ENCODE measurements at regions not wholly inside any gene's neighbourhood (a gene's known extent, or its start where the extent isn't known, plus 50 kb on each side); places are given as distances from the start of the nearest gene placed in this dataset.

DNA sequence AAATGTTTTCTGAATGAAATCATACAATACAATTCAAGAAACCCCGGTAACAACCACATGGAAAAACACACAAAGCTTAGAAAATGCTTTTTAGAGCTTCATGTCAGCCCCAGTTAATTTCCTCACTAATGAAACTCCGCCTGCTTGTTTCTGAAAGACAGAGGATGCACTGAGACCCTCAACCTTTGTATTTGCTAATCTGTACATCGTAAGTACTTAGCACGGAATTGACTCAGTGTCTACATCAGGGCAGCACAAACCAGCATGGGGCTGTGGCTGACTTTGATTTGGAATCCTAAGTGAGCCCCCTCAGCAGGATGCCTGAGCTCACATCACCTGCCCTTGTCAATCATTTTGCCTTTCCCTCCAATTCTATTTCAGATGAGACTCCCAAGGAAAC, 499.1 kb upstream of the MPDZ start:
- in situ Hi-C loops (cut with HindIII; ENCODE audit: low pct_unique_long_range_greater_than_20kb, low sequenced_read_pairs) (no loop called here), intact Hi-C loops (cut with micrococcal nuclease; ENCODE audit: unreplicated experiment) (no loop called here)
- ATAC-seq (no peak), DNase-seq (ENCODE audit: low read depth, low spot score) (no peak)
- Histone ChIP-seq H3K27me3 (ENCODE audit: control insufficient read depth, insufficient read depth, low read length) (no peaks in the 10 kb centered on the region), H3K4me1 (ENCODE audit: control insufficient read depth, insufficient read depth, low read length) (no peaks in the 10 kb centered on the region), H3K9me3 (ENCODE audit: control insufficient read depth, insufficient read depth, low read depth, low read length) (no peaks in the 10 kb centered on the region), H3K4me3 (ENCODE audit: low read depth in 2 of 2, low read length in 2 of 2) (no peak overlapping the region), H3K36me3 (ENCODE audit: control insufficient read depth, insufficient read depth, low read length) (no peaks in the 10 kb centered on the region), H3K27ac (ENCODE audit: low read length) (no peak overlapping the region)
- ChIA-PET POLR2A (no interaction called here), CTCF (no interaction called here)
- TF ChIP-seq, protein P1, sequence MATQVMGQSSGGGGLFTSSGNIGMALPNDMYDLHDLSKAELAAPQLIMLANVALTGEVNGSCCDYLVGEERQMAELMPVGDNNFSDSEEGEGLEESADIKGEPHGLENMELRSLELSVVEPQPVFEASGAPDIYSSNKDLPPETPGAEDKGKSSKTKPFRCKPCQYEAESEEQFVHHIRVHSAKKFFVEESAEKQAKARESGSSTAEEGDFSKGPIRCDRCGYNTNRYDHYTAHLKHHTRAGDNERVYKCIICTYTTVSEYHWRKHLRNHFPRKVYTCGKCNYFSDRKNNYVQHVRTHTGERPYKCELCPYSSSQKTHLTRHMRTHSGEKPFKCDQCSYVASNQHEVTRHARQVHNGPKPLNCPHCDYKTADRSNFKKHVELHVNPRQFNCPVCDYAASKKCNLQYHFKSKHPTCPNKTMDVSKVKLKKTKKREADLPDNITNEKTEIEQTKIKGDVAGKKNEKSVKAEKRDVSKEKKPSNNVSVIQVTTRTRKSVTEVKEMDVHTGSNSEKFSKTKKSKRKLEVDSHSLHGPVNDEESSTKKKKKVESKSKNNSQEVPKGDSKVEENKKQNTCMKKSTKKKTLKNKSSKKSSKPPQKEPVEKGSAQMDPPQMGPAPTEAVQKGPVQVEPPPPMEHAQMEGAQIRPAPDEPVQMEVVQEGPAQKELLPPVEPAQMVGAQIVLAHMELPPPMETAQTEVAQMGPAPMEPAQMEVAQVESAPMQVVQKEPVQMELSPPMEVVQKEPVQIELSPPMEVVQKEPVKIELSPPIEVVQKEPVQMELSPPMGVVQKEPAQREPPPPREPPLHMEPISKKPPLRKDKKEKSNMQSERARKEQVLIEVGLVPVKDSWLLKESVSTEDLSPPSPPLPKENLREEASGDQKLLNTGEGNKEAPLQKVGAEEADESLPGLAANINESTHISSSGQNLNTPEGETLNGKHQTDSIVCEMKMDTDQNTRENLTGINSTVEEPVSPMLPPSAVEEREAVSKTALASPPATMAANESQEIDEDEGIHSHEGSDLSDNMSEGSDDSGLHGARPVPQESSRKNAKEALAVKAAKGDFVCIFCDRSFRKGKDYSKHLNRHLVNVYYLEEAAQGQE (IDR thresholded peaks at IDR 0.05; ENCODE audit: insufficient read depth in 1 of 2, low read depth in 2 of 2, low read length in 1 of 2) = no peak
- TF ChIP-seq, protein P2, sequence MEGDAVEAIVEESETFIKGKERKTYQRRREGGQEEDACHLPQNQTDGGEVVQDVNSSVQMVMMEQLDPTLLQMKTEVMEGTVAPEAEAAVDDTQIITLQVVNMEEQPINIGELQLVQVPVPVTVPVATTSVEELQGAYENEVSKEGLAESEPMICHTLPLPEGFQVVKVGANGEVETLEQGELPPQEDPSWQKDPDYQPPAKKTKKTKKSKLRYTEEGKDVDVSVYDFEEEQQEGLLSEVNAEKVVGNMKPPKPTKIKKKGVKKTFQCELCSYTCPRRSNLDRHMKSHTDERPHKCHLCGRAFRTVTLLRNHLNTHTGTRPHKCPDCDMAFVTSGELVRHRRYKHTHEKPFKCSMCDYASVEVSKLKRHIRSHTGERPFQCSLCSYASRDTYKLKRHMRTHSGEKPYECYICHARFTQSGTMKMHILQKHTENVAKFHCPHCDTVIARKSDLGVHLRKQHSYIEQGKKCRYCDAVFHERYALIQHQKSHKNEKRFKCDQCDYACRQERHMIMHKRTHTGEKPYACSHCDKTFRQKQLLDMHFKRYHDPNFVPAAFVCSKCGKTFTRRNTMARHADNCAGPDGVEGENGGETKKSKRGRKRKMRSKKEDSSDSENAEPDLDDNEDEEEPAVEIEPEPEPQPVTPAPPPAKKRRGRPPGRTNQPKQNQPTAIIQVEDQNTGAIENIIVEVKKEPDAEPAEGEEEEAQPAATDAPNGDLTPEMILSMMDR (IDR thresholded peaks at IDR 0.05) = no peak
- TF ChIP-seq TCF7L2 (IDR thresholded peaks at IDR 0.05; ENCODE audit: low read depth, low read length) = no peak
- TF ChIP-seq POLR2AphosphoS5 (IDR thresholded peaks at IDR 0.05; ENCODE audit: low read depth, low read length) = no peak
- BruUV-seq (replicated peaks) = no TSS peak

DNA sequence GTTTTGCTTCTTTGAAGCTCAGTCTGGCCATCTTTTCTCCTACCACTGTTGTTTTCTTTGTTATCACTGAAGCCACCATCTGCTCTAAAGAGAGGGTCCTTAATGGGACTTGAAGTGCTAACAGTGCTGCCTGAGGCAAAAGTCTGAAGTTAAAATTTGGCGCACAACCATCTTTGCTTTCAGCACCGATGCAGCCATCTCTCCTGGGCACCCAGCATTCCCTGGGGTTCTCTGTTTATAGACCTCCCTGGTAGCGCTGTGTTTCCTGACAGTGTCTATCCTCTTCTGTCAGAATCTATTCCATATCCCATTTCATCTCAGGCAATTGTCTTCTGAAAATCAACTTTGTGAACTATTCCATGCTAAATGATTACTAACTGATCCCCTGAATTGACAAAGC, 491.5 kb upstream of the MPDZ start:
- CTCF ChIA-PET = no interaction called here
- H3K4me1 ChIP-seq (ENCODE audit: control insufficient read depth, insufficient read depth, low read length) = no peaks in the 10 kb centered on the region
- in situ Hi-C loops (cut with HindIII; ENCODE audit: low pct_unique_long_range_greater_than_20kb, low sequenced_read_pairs) = no loop called here
- DNase-seq (ENCODE audit: low read depth, low spot score) = no peak
- no peak for ATAC-seq
- H3K9me3 ChIP-seq (ENCODE audit: control insufficient read depth, insufficient read depth, low read depth, low read length) = no peaks in the 10 kb centered on the region
- H3K36me3 ChIP-seq (ENCODE audit: control insufficient read depth, insufficient read depth, low read length) = no peaks in the 10 kb centered on the region
- TF ChIP-seq, protein P1 (IDR thresholded peaks at IDR 0.05; ENCODE audit: insufficient read depth in 1 of 2, low read depth in 2 of 2, low read length in 1 of 2) = no peak
- TF ChIP-seq TCF7L2 (IDR thresholded peaks at IDR 0.05; ENCODE audit: low read depth, low read length) (no peak), SIN3A (IDR thresholded peaks at IDR 0.05; ENCODE audit: borderline replicate concordance, insufficient read depth, low read depth, low read length) (no peak), POLR2AphosphoS5 (IDR thresholded peaks at IDR 0.05; ENCODE audit: low read depth, low read length) (no peak)
- TF ChIP-seq, protein P2 (IDR thresholded peaks at IDR 0.05) = no peak
- POLR2A ChIA-PET = no interaction called here
- no peak overlapping the region for H3K4me3 ChIP-seq (ENCODE audit: low read depth in 2 of 2, low read length in 2 of 2)
- no peaks in the 10 kb centered on the region for H3K27me3 ChIP-seq (ENCODE audit: control insufficient read depth, insufficient read depth, low read length)
- intact Hi-C loops (cut with micrococcal nuclease; ENCODE audit: unreplicated experiment) = no loop called here
- no peak overlapping the region for H3K27ac ChIP-seq (ENCODE audit: low read length)
- no TSS peak for BruUV-seq (replicated peaks)
